ENCODE measurements at regions not wholly inside any gene's neighbourhood (a gene's known extent, or its start where the extent isn't known, plus 50 kb on each side); places are given as distances from the start of the nearest gene placed in this dataset.

DNA sequence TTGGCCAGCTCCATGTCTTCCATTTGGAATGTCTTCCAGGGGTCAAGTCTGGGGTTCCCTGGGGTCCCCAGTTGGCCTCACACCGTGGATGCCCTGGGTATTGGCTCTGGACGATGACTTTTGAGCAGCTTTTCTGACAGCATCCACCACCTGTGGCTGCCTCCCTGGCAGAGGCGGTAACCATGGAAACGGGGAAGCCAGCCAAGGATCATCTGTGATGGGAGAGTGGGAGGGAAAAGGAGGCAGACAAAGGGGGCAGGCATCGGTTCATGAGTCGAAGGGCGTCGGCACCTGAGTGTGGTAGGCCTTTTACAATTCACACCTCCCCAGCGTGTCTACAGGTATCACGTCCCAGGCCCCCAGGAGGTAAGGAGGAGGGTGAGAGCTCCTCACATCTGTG lies 152.2 kb downstream of the ASMT start:
- TF ChIP-seq CTCF (conservative IDR thresholded peaks at IDR 0.05; ENCODE audit: low read length) (no peak), EZH2phosphoT487 (IDR thresholded peaks at IDR 0.05; ENCODE audit: borderline replicate concordance) (no peak)

All from Loucy (cell line).